ENCODE measurements at regions not wholly inside any gene's neighbourhood (a gene's known extent, or its start where the extent isn't known, plus 50 kb on each side); places are given as distances from the start of the nearest gene placed in this dataset.

GRCh38 chr1:187294421-187295201, 465.9 kb downstream of the PLA2G4A start:
- TF ChIP-seq TAF1 (IDR thresholded peaks at IDR 0.05; ENCODE audit: low read depth) (no peak), NFIC (IDR thresholded peaks at IDR 0.05) (no peak), TCF12 (IDR thresholded peaks at IDR 0.05; ENCODE audit: low read depth) (no peak), ZBTB7A (IDR thresholded peaks at IDR 0.05; ENCODE audit: low read depth) (no peak), TEAD4 (IDR thresholded peaks at IDR 0.05) (no peak), USF1 (IDR thresholded peaks at IDR 0.05) (no peak), RAD21 (IDR thresholded peaks at IDR 0.05; ENCODE audit: low read depth) (no peak), YY1 (IDR thresholded peaks at IDR 0.05; ENCODE audit: low read depth) (no peak), FOXM1 (IDR thresholded peaks at IDR 0.05; ENCODE audit: borderline replicate concordance, low read depth) (no peak), EP300 (IDR thresholded peaks at IDR 0.05; ENCODE audit: borderline replicate concordance) (no peak), CEBPB (IDR thresholded peaks at IDR 0.05) (no peak), CREB1 (IDR thresholded peaks at IDR 0.05; ENCODE audit: low read depth) (no peak)
- TF ChIP-seq, protein P1, sequence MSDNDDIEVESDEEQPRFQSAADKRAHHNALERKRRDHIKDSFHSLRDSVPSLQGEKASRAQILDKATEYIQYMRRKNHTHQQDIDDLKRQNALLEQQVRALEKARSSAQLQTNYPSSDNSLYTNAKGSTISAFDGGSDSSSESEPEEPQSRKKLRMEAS (IDR thresholded peaks at IDR 0.05), result no peak
- TF ChIP-seq, protein P2, sequence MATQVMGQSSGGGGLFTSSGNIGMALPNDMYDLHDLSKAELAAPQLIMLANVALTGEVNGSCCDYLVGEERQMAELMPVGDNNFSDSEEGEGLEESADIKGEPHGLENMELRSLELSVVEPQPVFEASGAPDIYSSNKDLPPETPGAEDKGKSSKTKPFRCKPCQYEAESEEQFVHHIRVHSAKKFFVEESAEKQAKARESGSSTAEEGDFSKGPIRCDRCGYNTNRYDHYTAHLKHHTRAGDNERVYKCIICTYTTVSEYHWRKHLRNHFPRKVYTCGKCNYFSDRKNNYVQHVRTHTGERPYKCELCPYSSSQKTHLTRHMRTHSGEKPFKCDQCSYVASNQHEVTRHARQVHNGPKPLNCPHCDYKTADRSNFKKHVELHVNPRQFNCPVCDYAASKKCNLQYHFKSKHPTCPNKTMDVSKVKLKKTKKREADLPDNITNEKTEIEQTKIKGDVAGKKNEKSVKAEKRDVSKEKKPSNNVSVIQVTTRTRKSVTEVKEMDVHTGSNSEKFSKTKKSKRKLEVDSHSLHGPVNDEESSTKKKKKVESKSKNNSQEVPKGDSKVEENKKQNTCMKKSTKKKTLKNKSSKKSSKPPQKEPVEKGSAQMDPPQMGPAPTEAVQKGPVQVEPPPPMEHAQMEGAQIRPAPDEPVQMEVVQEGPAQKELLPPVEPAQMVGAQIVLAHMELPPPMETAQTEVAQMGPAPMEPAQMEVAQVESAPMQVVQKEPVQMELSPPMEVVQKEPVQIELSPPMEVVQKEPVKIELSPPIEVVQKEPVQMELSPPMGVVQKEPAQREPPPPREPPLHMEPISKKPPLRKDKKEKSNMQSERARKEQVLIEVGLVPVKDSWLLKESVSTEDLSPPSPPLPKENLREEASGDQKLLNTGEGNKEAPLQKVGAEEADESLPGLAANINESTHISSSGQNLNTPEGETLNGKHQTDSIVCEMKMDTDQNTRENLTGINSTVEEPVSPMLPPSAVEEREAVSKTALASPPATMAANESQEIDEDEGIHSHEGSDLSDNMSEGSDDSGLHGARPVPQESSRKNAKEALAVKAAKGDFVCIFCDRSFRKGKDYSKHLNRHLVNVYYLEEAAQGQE (IDR thresholded peaks at IDR 0.05; ENCODE audit: low read depth), result no peak

DNA sequence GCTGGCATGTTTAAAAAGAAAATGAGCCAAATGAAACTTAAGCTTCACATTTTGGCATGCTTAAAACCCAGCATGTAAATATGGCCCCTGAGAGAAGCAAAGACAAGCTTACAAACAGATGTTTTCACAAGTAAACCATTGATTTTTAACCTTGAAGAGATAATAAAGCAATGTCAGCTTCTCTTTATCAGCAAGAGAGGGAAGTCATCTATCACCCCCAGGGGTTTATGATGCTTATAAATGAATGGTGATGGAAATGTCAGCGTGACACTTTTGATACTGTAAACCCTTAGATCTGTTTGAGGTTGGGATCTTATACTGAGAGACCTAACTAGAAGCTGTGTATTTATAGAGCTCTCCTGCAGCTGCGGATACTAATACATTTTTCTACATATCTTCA, 471.3 kb downstream of the PLA2G4A start:
- no peak for TF ChIP-seq TAF1 (IDR thresholded peaks at IDR 0.05; ENCODE audit: low read depth)

GRCh38 chr1:187306710-187307415, 478.1 kb downstream of the PLA2G4A start:
- no peak for TF ChIP-seq TAF1 (IDR thresholded peaks at IDR 0.05; ENCODE audit: low read depth)
- TF ChIP-seq, protein P2 (IDR thresholded peaks at IDR 0.05; ENCODE audit: low read depth), result no peak
- TF ChIP-seq RAD21 (IDR thresholded peaks at IDR 0.05; ENCODE audit: low read depth), result no peak
- no peak for TF ChIP-seq CEBPB (IDR thresholded peaks at IDR 0.05)
- TF ChIP-seq TEAD4 (IDR thresholded peaks at IDR 0.05), result no peak
- no peak for TF ChIP-seq TCF12 (IDR thresholded peaks at IDR 0.05; ENCODE audit: low read depth)
- no peak for TF ChIP-seq CREB1 (IDR thresholded peaks at IDR 0.05; ENCODE audit: low read depth)
- TF ChIP-seq, protein P1 (IDR thresholded peaks at IDR 0.05), result no peak
- TF ChIP-seq FOXM1 (IDR thresholded peaks at IDR 0.05; ENCODE audit: borderline replicate concordance, low read depth), result no peak
- TF ChIP-seq ZBTB7A (IDR thresholded peaks at IDR 0.05; ENCODE audit: low read depth), result no peak
- TF ChIP-seq EP300 (IDR thresholded peaks at IDR 0.05; ENCODE audit: borderline replicate concordance), result no peak

GRCh38 chr1:187310038-187310631, 481.4 kb downstream of the PLA2G4A start:
- TF ChIP-seq, protein P1 (IDR thresholded peaks at IDR 0.05), result no peak
- TF ChIP-seq NFIC (IDR thresholded peaks at IDR 0.05), result no peak
- TF ChIP-seq, protein P2 (IDR thresholded peaks at IDR 0.05; ENCODE audit: low read depth), result no peak
- TF ChIP-seq CEBPB (IDR thresholded peaks at IDR 0.05), result no peak
- no peak for TF ChIP-seq EP300 (IDR thresholded peaks at IDR 0.05; ENCODE audit: borderline replicate concordance)
- no peak for TF ChIP-seq YY1 (IDR thresholded peaks at IDR 0.05; ENCODE audit: low read depth)
- no peak for TF ChIP-seq TCF12 (IDR thresholded peaks at IDR 0.05; ENCODE audit: low read depth)
- no peak for TF ChIP-seq TAF1 (IDR thresholded peaks at IDR 0.05; ENCODE audit: low read depth)
- TF ChIP-seq EGR1 (IDR thresholded peaks at IDR 0.05), result no peak
- no peak for TF ChIP-seq USF1 (IDR thresholded peaks at IDR 0.05)
- no peak for TF ChIP-seq TEAD4 (IDR thresholded peaks at IDR 0.05)
- no peak for TF ChIP-seq ZBTB7A (IDR thresholded peaks at IDR 0.05; ENCODE audit: low read depth)
- TF ChIP-seq FOXM1 (IDR thresholded peaks at IDR 0.05; ENCODE audit: borderline replicate concordance, low read depth), result no peak
